GM06990 (cell line): ENCODE measurements at regions not wholly inside any gene's neighbourhood (a gene's known extent, or its start where the extent isn't known, plus 50 kb on each side); places are given as distances from the start of the nearest gene placed in this dataset.

Experiments
- DNase-seq: peaks from one replicate; pipeline ENCODE4 v3.0.0-alpha.2; 2011; ENCODE audit not compliant: insufficient read length; ENCODE audit errors: extremely low read depth
- H3K27me3 ChIP-seq: replicated peaks from 2 replicates; pipeline ENCODE4 v1.6.0; 2011; ENCODE audit warnings: low read length; ENCODE audit not compliant: control insufficient read depth, insufficient read depth
- H3K36me3 ChIP-seq: 2 replicates; pipeline ENCODE4 v1.5.1; 2011; ENCODE audit warnings: low read length; ENCODE audit not compliant: control insufficient read depth, insufficient read depth
- H3K4me3 ChIP-seq: replicated peaks from 2 replicates; pipeline ENCODE4 v1.5.1; 2011; ENCODE audit warnings: low read depth, mild to moderate bottlenecking, control low read depth, low read length
- CTCF ChIP-seq: IDR thresholded peaks from 2 replicates; pipeline ENCODE4 v1.5.1; 2011; ENCODE audit warnings: low read length, control low read depth, mild to moderate bottlenecking, inconsistent platforms; ENCODE audit not compliant: insufficient read depth, poor library complexity, severe bottlenecking

- no peaks in the 10 kb centered on the region for H3K27me3 ChIP-seq
- H3K36me3 ChIP-seq: no peaks in the 10 kb centered on the region
- no peak for DNase-seq
- H3K4me3 ChIP-seq: no peak overlapping the region
- no peak for TF ChIP-seq CTCF
Measured at GRCh38 chr5:18811661-18812060, 1176.3 kb downstream of the CDH18 start.

GRCh38 chr5:18828351-18828750 is 1159.6 kb downstream of the CDH18 start:
- no peaks in the 10 kb centered on the region for H3K36me3 ChIP-seq
- H3K27me3 ChIP-seq: no peaks in the 10 kb centered on the region
- H3K4me3 ChIP-seq: no peak overlapping the region
- no peak for DNase-seq
- no peak for TF ChIP-seq CTCF

GRCh38 chr5:18829539-18829938 is 1158.5 kb downstream of the CDH18 start:
- DNase-seq: no peak
- TF ChIP-seq CTCF: no peak
- no peaks in the 10 kb centered on the region for H3K27me3 ChIP-seq
- H3K4me3 ChIP-seq: no peak overlapping the region
- no peaks in the 10 kb centered on the region for H3K36me3 ChIP-seq

- no peak for TF ChIP-seq CTCF
- DNase-seq: no peak
- H3K4me3 ChIP-seq: no peak overlapping the region
- H3K36me3 ChIP-seq: no peaks in the 10 kb centered on the region
- H3K27me3 ChIP-seq: no peaks in the 10 kb centered on the region
Measured at GRCh38 chr5:18850216-18850615, 1137.8 kb downstream of the CDH18 start.

- TF ChIP-seq CTCF: no peak
- Histone ChIP-seq H3K27me3 (no peaks in the 10 kb centered on the region), H3K36me3 (no peaks in the 10 kb centered on the region), H3K4me3 (no peak overlapping the region)
- no peak for DNase-seq
Measured at GRCh38 chr5:18872978-18873377, 1115.0 kb downstream of the CDH18 start.

- no peak for TF ChIP-seq CTCF
- Histone ChIP-seq H3K4me3 (no peak overlapping the region), H3K36me3 (no peaks in the 10 kb centered on the region), H3K27me3 (no peaks in the 10 kb centered on the region)
- no peak for DNase-seq
Measured at GRCh38 chr5:18876565-18876964, 1111.4 kb downstream of the CDH18 start.
